GM23248 (cell line): ENCODE measurements at regions not wholly inside any gene's neighbourhood (a gene's known extent, or its start where the extent isn't known, plus 50 kb on each side); places are given as distances from the start of the nearest gene placed in this dataset.

Experiments
- EZH2 ChIP-seq: fragments of 200-600 bp; sonication (generic); IDR thresholded peaks from 2 replicates; pipeline ENCODE4 v1.6.1; 2018; ENCODE audit warnings: antibody characterized with exemption, mild to moderate bottlenecking; ENCODE audit not compliant: insufficient read depth, poor library complexity, severe bottlenecking
- EZH2phosphoT487 ChIP-seq: fragments of 200-600 bp; sonication (generic); IDR thresholded peaks from 2 replicates; pipeline ENCODE4 v1.6.1; 2018; ENCODE audit warnings: antibody characterized with exemption, moderate library complexity, mild to moderate bottlenecking, low read depth; ENCODE audit not compliant: insufficient read depth

GRCh38 chr12:89872922-89873630 is 164.4 kb upstream of the ATP2B1 start:
- TF ChIP-seq EZH2 (no peak), EZH2phosphoT487 (no peak)
